ENCODE measurements at regions not wholly inside any gene's neighbourhood (a gene's known extent, or its start where the extent isn't known, plus 50 kb on each side); places are given as distances from the start of the nearest gene placed in this dataset.

DNA sequence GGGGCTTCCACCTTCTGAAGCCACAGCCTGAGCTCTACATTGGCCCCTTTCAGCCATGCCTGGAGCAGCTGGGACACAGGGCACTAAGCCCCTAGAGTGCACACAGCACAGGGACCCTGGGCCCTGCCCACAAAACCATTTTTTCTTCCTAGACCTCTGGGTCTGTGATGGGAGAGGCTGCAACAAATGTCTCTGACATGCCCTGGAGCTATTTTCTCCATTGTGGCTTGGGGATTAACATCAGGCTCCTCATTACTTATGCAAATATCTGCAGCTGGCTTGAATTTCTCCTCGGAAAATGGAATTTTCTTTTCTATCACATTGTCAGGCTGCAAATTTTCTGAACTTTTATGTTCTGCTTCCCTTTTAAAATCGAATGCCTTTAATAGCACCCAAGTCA is 795.7 kb downstream of the LTN1 start:
- Histone ChIP-seq H3K27me3 (replicated peaks in 1 of 4; ENCODE audit: control extremely low read depth in 1 of 4, control insufficient read depth in 3 of 4, insufficient read depth in 4 of 4, low read length in 3 of 4) (no peaks in the 10 kb centered on the region), H3K9me3 (ENCODE audit: control extremely low read depth in 1 of 3, control insufficient read depth in 2 of 3, insufficient read depth in 1 of 3, low read length in 2 of 3) (peaks cover 0 to 17% (median 0%) of the 10 kb centered on the region in 3 donors), H3K4me2 (replicated peaks; ENCODE audit: low read depth, low read length, poor library complexity, severe bottlenecking) (no peak overlapping the region), H3K4me1 (ENCODE audit: control insufficient read depth in 2 of 2, insufficient read depth in 2 of 2, low read length in 2 of 2) (no peaks in the 10 kb centered on the region), H4K20me1 (ENCODE audit: control insufficient read depth, insufficient read depth, low read length, poor library complexity, severe bottlenecking) (no peaks in the 10 kb centered on the region), H2AFZ (ENCODE audit: insufficient read depth, low read depth, low read length, poor library complexity, severe bottlenecking) (no peak overlapping the region), H3K36me3 (replicated peaks in 1 of 2; ENCODE audit: control extremely low read depth in 1 of 2, control insufficient read depth in 1 of 2, extremely low read depth in 1 of 2, insufficient read depth in 2 of 2, low read length in 1 of 2) (no peaks in the 10 kb centered on the region), H3K79me2 (ENCODE audit: control insufficient read depth, insufficient read depth, low read length) (no peaks in the 10 kb centered on the region), H3K27ac (ENCODE audit: low read length in 2 of 2) (no peak overlapping the region), H3K4me3 (ENCODE audit: control extremely low read depth in 1 of 5, extremely low read depth in 1 of 5, insufficient read depth in 1 of 5, low read depth in 2 of 5, low read length in 4 of 5) (no peak overlapping the region), H3K9ac (ENCODE audit: low read length) (no peak overlapping the region)
- Mint-ChIP-seq H3K4me3 (no peak overlapping the region), H3K27me3 (no peaks in the 10 kb centered on the region), H3K9me3 (ENCODE audit: insufficient read depth) (peaks cover 6% of the 10 kb centered on the region), H3K4me1 (no peaks in the 10 kb centered on the region), H3K27ac (no peak overlapping the region)
- CTCF ChIA-PET, result no interaction called here
- ATAC-seq (ENCODE audit: low read depth) (no peak), DNase-seq (no peak)
- 95% methylated on average over 2 of the region's 2 CpGs for WGBS (ENCODE audit: insufficient coverage)
- POLR2A ChIA-PET, result no interaction called here
- TF ChIP-seq, protein P1, sequence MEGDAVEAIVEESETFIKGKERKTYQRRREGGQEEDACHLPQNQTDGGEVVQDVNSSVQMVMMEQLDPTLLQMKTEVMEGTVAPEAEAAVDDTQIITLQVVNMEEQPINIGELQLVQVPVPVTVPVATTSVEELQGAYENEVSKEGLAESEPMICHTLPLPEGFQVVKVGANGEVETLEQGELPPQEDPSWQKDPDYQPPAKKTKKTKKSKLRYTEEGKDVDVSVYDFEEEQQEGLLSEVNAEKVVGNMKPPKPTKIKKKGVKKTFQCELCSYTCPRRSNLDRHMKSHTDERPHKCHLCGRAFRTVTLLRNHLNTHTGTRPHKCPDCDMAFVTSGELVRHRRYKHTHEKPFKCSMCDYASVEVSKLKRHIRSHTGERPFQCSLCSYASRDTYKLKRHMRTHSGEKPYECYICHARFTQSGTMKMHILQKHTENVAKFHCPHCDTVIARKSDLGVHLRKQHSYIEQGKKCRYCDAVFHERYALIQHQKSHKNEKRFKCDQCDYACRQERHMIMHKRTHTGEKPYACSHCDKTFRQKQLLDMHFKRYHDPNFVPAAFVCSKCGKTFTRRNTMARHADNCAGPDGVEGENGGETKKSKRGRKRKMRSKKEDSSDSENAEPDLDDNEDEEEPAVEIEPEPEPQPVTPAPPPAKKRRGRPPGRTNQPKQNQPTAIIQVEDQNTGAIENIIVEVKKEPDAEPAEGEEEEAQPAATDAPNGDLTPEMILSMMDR (IDR thresholded peaks at IDR 0.05), result no peak
- TF ChIP-seq EZH2 (IDR thresholded peaks at IDR 0.05; ENCODE audit: borderline replicate concordance, insufficient read depth, low read depth, low read length, poor library complexity, severe bottlenecking), result no peak
- intact Hi-C loops (cut with micrococcal nuclease), result no loop called here

DNA sequence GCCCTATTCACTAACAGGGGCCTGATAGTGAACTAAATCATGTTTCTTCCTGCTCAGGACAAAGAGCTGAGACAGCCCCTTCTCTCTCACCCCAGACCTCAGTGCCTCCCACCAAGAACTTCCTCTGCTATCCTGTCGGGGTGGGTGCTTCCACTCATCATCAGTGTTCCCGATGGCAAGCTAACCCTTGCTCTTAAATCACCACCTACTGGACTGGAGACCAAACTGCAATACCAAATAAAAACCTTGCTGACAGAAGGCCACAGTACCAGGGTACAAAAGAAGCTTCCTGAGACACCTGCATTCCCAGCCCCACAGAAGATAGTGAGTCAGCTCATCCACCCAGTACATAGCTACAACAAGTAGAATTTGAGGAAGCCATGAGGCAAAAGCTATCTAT is 799.5 kb downstream of the LTN1 start:
- intact Hi-C loops (cut with micrococcal nuclease), result no loop called here
- ChIA-PET CTCF (no interaction called here), POLR2A (no interaction called here)
- Histone ChIP-seq H3K4me3 (ENCODE audit: control extremely low read depth in 1 of 5, extremely low read depth in 1 of 5, insufficient read depth in 1 of 5, low read depth in 2 of 5, low read length in 4 of 5) (no peak overlapping the region), H3K79me2 (ENCODE audit: control insufficient read depth, insufficient read depth, low read length) (no peaks in the 10 kb centered on the region), H3K9me3 (ENCODE audit: control extremely low read depth in 1 of 3, control insufficient read depth in 2 of 3, insufficient read depth in 1 of 3, low read length in 2 of 3) (peaks cover 0 to 19% (median 0%) of the 10 kb centered on the region in 3 donors), H3K9ac (ENCODE audit: low read length) (no peak overlapping the region), H3K36me3 (replicated peaks in 1 of 2; ENCODE audit: control extremely low read depth in 1 of 2, control insufficient read depth in 1 of 2, extremely low read depth in 1 of 2, insufficient read depth in 2 of 2, low read length in 1 of 2) (no peaks in the 10 kb centered on the region), H2AFZ (ENCODE audit: insufficient read depth, low read depth, low read length, poor library complexity, severe bottlenecking) (no peak overlapping the region), H4K20me1 (ENCODE audit: control insufficient read depth, insufficient read depth, low read length, poor library complexity, severe bottlenecking) (no peaks in the 10 kb centered on the region), H3K4me1 (ENCODE audit: control insufficient read depth in 2 of 2, insufficient read depth in 2 of 2, low read length in 2 of 2) (no peaks in the 10 kb centered on the region), H3K27me3 (replicated peaks in 1 of 4; ENCODE audit: control extremely low read depth in 1 of 4, control insufficient read depth in 3 of 4, insufficient read depth in 4 of 4, low read length in 3 of 4) (no peaks in the 10 kb centered on the region), H3K4me2 (replicated peaks; ENCODE audit: low read depth, low read length, poor library complexity, severe bottlenecking) (no peak overlapping the region), H3K27ac (ENCODE audit: low read length in 2 of 2) (no peak overlapping the region)
- Mint-ChIP-seq H3K27me3 (no peaks in the 10 kb centered on the region), H3K27ac (no peak overlapping the region), H3K9me3 (ENCODE audit: insufficient read depth) (peaks cover 6% of the 10 kb centered on the region), H3K4me3 (no peak overlapping the region), H3K4me1 (no peaks in the 10 kb centered on the region)
- DNase-seq (no peak), ATAC-seq (ENCODE audit: low read depth) (no peak)
- 36% methylated on average over 2 of the region's 2 CpGs for WGBS (ENCODE audit: insufficient coverage)
- TF ChIP-seq, protein P1 (IDR thresholded peaks at IDR 0.05), result no peak
- no peak for TF ChIP-seq EZH2 (IDR thresholded peaks at IDR 0.05; ENCODE audit: borderline replicate concordance, insufficient read depth, low read depth, low read length, poor library complexity, severe bottlenecking)
